Thymus (tissue), 11 donors: ENCODE measurements at regions not wholly inside any gene's neighbourhood (a gene's known extent, or its start where the extent isn't known, plus 50 kb on each side); places are given as distances from the start of the nearest gene placed in this dataset.
"Not testable (repeated sequence)": the region's sequence is repeated elsewhere in the genome, so short reads cannot be mapped to it uniquely, and the experiment has no call there.

Source experiments
- DNase-seq, 9 donors: peaks; one replicate each; pipeline ENCODE4 v3.0.0-alpha.2; 2013; ENCODE audit warnings: low spot score in 9 of 9, low read depth in 6 of 9, missing footprints in 1 of 9
- H3K27ac ChIP-seq, 2 donors: one replicate each; pipeline ENCODE4 v1.5.1; 2013; ENCODE audit warnings: control low read depth in 1 of 2, low read depth in 1 of 2, low read length in 1 of 2, mild to moderate bottlenecking in 1 of 2, moderate library complexity in 1 of 2
- H3K27me3 ChIP-seq, 2 donors: one replicate each; pipeline ENCODE4 v1.5.1; 2013; ENCODE audit warnings: low read length in 1 of 2; ENCODE audit not compliant: control insufficient read depth in 2 of 2, insufficient read depth in 1 of 2
- H3K36me3 ChIP-seq, 2 donors: one replicate each; pipeline ENCODE4 v1.5.1; 2013; ENCODE audit warnings: low read length in 1 of 2, mild to moderate bottlenecking in 1 of 2, moderate library complexity in 1 of 2; ENCODE audit not compliant: control insufficient read depth in 2 of 2, insufficient read depth in 2 of 2
- H3K4me1 ChIP-seq, 2 donors: one replicate each; pipeline ENCODE4 v1.5.1; 2013; ENCODE audit warnings: low read length in 2 of 2; ENCODE audit not compliant: control insufficient read depth in 2 of 2, insufficient read depth in 2 of 2
- H3K4me3 ChIP-seq, 2 donors: one replicate each; pipeline ENCODE4 v1.5.1; 2013; ENCODE audit warnings: low read length in 2 of 2, control low read depth in 1 of 2, mild to moderate bottlenecking in 1 of 2
- H3K9me3 ChIP-seq, 2 donors: one replicate each; pipeline ENCODE4 v1.5.1; 2013; ENCODE audit warnings: low read length in 1 of 2, mild to moderate bottlenecking in 1 of 2; ENCODE audit not compliant: control insufficient read depth in 2 of 2, insufficient read depth in 1 of 2
- WGBS: extraction: QIAGEN DNeasy Blood & Tissue Kit; methylation state at CpG from one replicate; pipeline ENCODE4 v1.1.7; 2013; 5-methylcytosine and 5-hydroxymethylcytosine counted together
- donor health status: healthy.

DNA sequence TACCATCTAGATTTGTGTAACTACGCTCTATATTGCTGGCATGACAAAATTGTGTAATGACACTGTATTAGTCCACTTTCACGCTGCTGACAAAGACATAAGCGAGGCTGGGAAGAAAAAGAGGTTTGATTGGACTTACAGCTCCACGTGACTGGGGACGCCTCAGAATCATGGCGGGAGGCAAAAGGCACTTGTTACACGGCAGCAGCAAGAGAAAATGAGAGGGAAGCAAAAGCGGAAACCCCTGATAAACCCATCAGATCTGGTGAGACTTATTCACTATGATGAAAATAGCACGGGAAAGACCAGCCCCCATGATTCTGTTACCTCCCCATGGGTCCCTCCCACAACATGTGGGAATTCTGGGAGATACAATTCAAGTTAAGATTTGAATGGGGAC lies 905.7 kb downstream of the DIPK2A start:
- 96% methylated on average over 9 of the region's 9 CpGs for WGBS
- H3K4me1 ChIP-seq, result no peaks in the 10 kb centered on the region
- H3K27ac ChIP-seq, result no peak overlapping the region
- H3K36me3 ChIP-seq, result no peaks in the 10 kb centered on the region
- DNase-seq, result no peak
- no peaks in the 10 kb centered on the region for H3K27me3 ChIP-seq
- H3K4me3 ChIP-seq, result no peak overlapping the region
- H3K9me3 ChIP-seq, result no peaks in the 10 kb centered on the region

DNA sequence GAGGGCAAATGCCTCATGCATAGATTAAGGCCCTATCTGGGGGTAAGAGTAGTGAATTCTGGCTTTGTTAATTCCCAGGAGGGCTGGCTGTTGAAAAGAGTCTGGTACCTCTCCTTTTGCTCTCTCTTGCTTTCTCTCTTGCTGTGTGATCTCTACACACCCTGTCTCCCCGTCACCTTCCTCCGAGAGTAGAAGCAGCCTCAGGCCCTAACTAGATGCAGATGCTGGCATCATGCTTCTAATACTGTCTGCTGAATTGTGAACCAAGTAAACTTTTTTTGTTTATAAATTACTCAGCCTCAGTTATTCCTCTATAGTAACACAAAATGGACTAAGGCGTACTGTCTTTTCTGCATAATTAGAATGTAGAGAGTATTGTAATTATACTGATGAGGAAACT lies 908.1 kb downstream of the DIPK2A start:
- Histone ChIP-seq H3K9me3 (no peaks in the 10 kb centered on the region), H3K4me3 (no peak overlapping the region), H3K36me3 (no peaks in the 10 kb centered on the region), H3K27me3 (no peaks in the 10 kb centered on the region), H3K4me1 (no peaks in the 10 kb centered on the region), H3K27ac (no peak overlapping the region)
- WGBS, result 93% methylated on average over 3 of the region's 3 CpGs
- no peak for DNase-seq

- no peaks in the 10 kb centered on the region for H3K36me3 ChIP-seq
- H3K9me3 ChIP-seq, result no peaks in the 10 kb centered on the region
- no peaks in the 10 kb centered on the region for H3K4me1 ChIP-seq
- no peak overlapping the region for H3K4me3 ChIP-seq
- 97% methylated on average over 5 of the region's 5 CpGs for WGBS
- no peaks in the 10 kb centered on the region for H3K27me3 ChIP-seq
- H3K27ac ChIP-seq, result no peak overlapping the region
- DNase-seq, result no peak
Measured at GRCh38 chr3:144893980-144894379, 922.4 kb downstream of the DIPK2A start.

GRCh38 chr3:144894576-144894975 lies 923.0 kb downstream of the DIPK2A start:
- 98% methylated on average over 2 of the region's 2 CpGs for WGBS
- no peak for DNase-seq
- H3K4me3 ChIP-seq, result no peak overlapping the region
- no peak overlapping the region for H3K27ac ChIP-seq
- no peaks in the 10 kb centered on the region for H3K36me3 ChIP-seq
- H3K4me1 ChIP-seq, result no peaks in the 10 kb centered on the region
- H3K9me3 ChIP-seq, result no peaks in the 10 kb centered on the region
- H3K27me3 ChIP-seq, result no peaks in the 10 kb centered on the region

- Histone ChIP-seq H3K27me3 (no peaks in the 10 kb centered on the region), H3K27ac (no peak overlapping the region), H3K9me3 (peaks cover 0 to 1% of the 10 kb centered on the region in 2 donors), H3K4me1 (no peaks in the 10 kb centered on the region), H3K4me3 (no peak overlapping the region), H3K36me3 (no peaks in the 10 kb centered on the region)
- no peak for DNase-seq
Measured at GRCh38 chr3:144900366-144900765, 928.7 kb downstream of the DIPK2A start.

- H3K4me1 ChIP-seq, H3K27ac ChIP-seq, H3K4me3 ChIP-seq, DNase-seq, H3K36me3 ChIP-seq, H3K27me3 ChIP-seq, H3K9me3 ChIP-seq: not testable (repeated sequence)
- 90% methylated on average over 3 of the region's 3 CpGs for WGBS
Measured at GRCh38 chr3:144907581-144907980, 936.0 kb downstream of the DIPK2A start.

GRCh38 chr3:144912968-144913367 lies 941.3 kb downstream of the DIPK2A start:
- Histone ChIP-seq H3K4me1 (no peaks in the 10 kb centered on the region), H3K27ac (no peak overlapping the region), H3K4me3 (no peak overlapping the region), H3K9me3 (no peaks in the 10 kb centered on the region), H3K27me3 (no peaks in the 10 kb centered on the region), H3K36me3 (no peaks in the 10 kb centered on the region)
- 95% methylated on average over 7 of the region's 7 CpGs for WGBS
- DNase-seq, result no peak

- Histone ChIP-seq H3K36me3 (no peaks in the 10 kb centered on the region), H3K4me1 (no peaks in the 10 kb centered on the region), H3K9me3 (no peaks in the 10 kb centered on the region), H3K27ac (no peak overlapping the region), H3K27me3 (no peaks in the 10 kb centered on the region), H3K4me3 (no peak overlapping the region)
- 96% methylated on average over 5 of the region's 5 CpGs for WGBS
- no peak for DNase-seq
Measured at GRCh38 chr3:144915202-144915601, 943.6 kb downstream of the DIPK2A start.

GRCh38 chr3:144921710-144922109 lies 950.1 kb downstream of the DIPK2A start:
- H3K4me3 ChIP-seq, result no peak overlapping the region
- H3K9me3 ChIP-seq, result peaks cover 0 to 4% of the 10 kb centered on the region in 2 donors
- WGBS, result 97% methylated on average over 4 of the region's 4 CpGs
- H3K4me1 ChIP-seq, result no peaks in the 10 kb centered on the region
- no peaks in the 10 kb centered on the region for H3K27me3 ChIP-seq
- H3K27ac ChIP-seq, result no peak overlapping the region
- no peak for DNase-seq
- no peaks in the 10 kb centered on the region for H3K36me3 ChIP-seq
